ENCODE measurements at regions not wholly inside any gene's neighbourhood (a gene's known extent, or its start where the extent isn't known, plus 50 kb on each side); places are given as distances from the start of the nearest gene placed in this dataset.
"Not testable (repeated sequence)": the region's sequence is repeated elsewhere in the genome, so short reads cannot be mapped to it uniquely, and the experiment has no call there.

DNA sequence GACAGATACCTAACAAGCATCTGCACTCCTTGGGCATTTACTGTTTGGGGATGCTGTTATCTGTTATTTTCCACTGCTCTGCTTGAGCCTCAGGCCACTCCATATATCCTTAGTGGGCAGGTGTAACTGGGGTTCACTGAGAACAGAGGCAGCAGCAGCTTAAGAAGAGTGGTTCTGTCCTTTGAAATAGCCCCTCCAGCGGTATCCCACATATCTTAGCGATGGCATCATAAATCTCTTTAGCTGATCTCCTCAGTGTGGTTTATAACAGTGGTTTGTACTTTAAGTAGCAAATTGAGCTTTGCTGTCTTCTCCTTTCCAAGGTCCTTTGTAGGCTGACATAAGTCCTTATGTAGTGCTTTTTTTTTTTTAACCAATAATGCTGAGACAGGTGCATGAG is 79.7 kb upstream of the RPRM start:
- no CpG with 5 or more reads among the region's 2 CpGs for WGBS (ENCODE audit: insufficient coverage)

GRCh38 chr2:153567367-153567766 is 88.8 kb upstream of the RPRM start:
- H3K4me1 ChIP-seq (ENCODE audit: control insufficient read depth, insufficient read depth, low read length) = no peaks in the 10 kb centered on the region
- WGBS (ENCODE audit: insufficient coverage) = no CpG with 5 or more reads among the region's 3 CpGs
- H3K27me3 ChIP-seq (ENCODE audit: control insufficient read depth, insufficient read depth, low read length) = no peaks in the 10 kb centered on the region
- no peak overlapping the region for H3K4me3 ChIP-seq (ENCODE audit: low read length)
- no peaks in the 10 kb centered on the region for H3K36me3 ChIP-seq (ENCODE audit: control insufficient read depth, insufficient read depth, low read length)
- DNase-seq = no peak
- no peaks in the 10 kb centered on the region for H3K9me3 ChIP-seq (replicated peaks; ENCODE audit: control insufficient read depth, low read depth, low read length)
- H3K27ac ChIP-seq (ENCODE audit: low read length) = no peak overlapping the region

More for the DNA sequence above, 79.7 kb upstream of the RPRM start:
- no peak for DNase-seq
- Histone ChIP-seq H3K36me3 (ENCODE audit: control insufficient read depth, insufficient read depth, low read length) (no peaks in the 10 kb centered on the region), H3K27ac (ENCODE audit: low read length) (no peak overlapping the region), H3K4me1 (ENCODE audit: control insufficient read depth, insufficient read depth, low read length) (no peaks in the 10 kb centered on the region), H3K4me3 (ENCODE audit: low read length) (no peak overlapping the region), H3K9me3 (replicated peaks; ENCODE audit: control insufficient read depth, low read depth, low read length) (no peaks in the 10 kb centered on the region), H3K27me3 (ENCODE audit: control insufficient read depth, insufficient read depth, low read length) (no peaks in the 10 kb centered on the region)

DNA sequence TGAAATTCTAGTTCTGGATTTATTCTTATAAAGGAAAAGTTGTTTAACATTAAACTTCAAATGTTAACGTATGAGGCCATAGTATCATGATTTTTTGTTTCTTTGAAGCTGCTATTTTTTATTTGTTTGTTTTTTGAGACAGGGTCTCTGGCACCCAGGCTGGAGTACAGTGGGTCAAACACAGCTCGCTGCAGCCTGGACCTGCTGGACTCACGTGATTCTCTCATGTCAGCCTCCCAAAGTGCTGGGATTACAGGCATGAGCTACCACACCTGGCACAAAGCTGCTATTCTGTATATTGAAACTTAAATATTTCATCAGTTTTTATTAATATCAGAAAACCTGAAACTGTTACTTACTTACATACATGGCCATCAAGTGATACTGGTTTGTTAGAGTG is 89.5 kb upstream of the RPRM start:
- H3K4me3 ChIP-seq (ENCODE audit: low read length) = no peak overlapping the region
- H3K27ac ChIP-seq (ENCODE audit: low read length) = no peak overlapping the region
- DNase-seq = no peak
- H3K27me3 ChIP-seq (ENCODE audit: control insufficient read depth, insufficient read depth, low read length) = no peaks in the 10 kb centered on the region
- no peaks in the 10 kb centered on the region for H3K4me1 ChIP-seq (ENCODE audit: control insufficient read depth, insufficient read depth, low read length)
- H3K9me3 ChIP-seq (replicated peaks; ENCODE audit: control insufficient read depth, low read depth, low read length) = no peaks in the 10 kb centered on the region
- H3K36me3 ChIP-seq (ENCODE audit: control insufficient read depth, insufficient read depth, low read length) = no peaks in the 10 kb centered on the region
- no CpG with 5 or more reads among the region's 3 CpGs for WGBS (ENCODE audit: insufficient coverage)

- Histone ChIP-seq H3K27ac (ENCODE audit: low read length) (no peak overlapping the region), H3K4me3 (ENCODE audit: low read length) (no peak overlapping the region), H3K9me3 (replicated peaks; ENCODE audit: control insufficient read depth, low read depth, low read length) (peaks cover 12% of the 10 kb centered on the region), H3K27me3 (ENCODE audit: control insufficient read depth, insufficient read depth, low read length) (no peaks in the 10 kb centered on the region), H3K4me1 (ENCODE audit: control insufficient read depth, insufficient read depth, low read length) (no peaks in the 10 kb centered on the region), H3K36me3 (ENCODE audit: control insufficient read depth, insufficient read depth, low read length) (no peaks in the 10 kb centered on the region)
- 82% methylated on average over 3 of the region's 3 CpGs for WGBS (ENCODE audit: insufficient coverage)
- no peak for DNase-seq
Observed at GRCh38 chr2:153575171-153575853, 96.8 kb upstream of the RPRM start.

DNA sequence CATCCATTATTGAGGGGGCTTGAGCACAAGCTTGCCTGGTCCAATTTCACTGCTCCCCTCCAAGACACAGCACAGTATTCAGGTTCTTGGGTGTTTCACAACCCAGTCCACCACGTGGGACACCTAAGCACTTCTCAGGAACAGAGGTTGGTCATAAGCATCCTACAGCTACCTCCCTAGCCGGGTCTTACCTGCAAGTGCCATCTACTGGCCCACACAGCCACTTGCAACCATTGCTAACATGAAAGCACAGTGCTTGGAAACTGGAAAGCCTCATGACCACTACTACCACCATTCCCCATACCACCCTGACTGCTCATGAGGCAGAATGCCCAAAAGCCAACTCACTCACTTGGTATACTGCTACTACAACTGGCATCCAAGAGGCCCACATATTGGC is 105.7 kb upstream of the RPRM start:
- no peaks in the 10 kb centered on the region for H3K27me3 ChIP-seq (ENCODE audit: control insufficient read depth, insufficient read depth, low read length)
- DNase-seq = no peak

DNA sequence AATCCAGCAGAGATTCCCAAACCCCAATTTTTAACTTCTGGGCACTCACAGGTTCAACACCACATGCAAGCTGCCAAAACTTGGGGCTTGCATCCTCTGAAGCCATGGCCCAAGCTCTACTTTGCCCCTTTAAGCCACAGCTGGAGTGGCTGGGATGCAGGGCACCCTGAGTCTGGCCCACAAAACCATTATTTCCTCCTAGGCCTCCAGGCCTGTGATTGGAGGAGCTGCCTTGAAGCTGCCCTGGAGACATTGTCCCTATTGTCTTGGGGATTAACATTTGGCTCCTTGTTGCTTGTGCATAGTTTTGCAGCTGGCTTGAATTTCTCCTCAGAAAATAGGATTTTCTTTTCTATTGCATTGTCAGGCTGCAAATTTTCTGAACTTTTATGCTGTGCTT is 109.8 kb upstream of the RPRM start:
- Histone ChIP-seq H3K27ac (ENCODE audit: low read length) (no peak overlapping the region), H3K4me3 (ENCODE audit: low read length) (no peak overlapping the region), H3K4me1 (ENCODE audit: control insufficient read depth, insufficient read depth, low read length) (no peaks in the 10 kb centered on the region), H3K9me3 (replicated peaks; ENCODE audit: control insufficient read depth, low read depth, low read length) (peaks cover 18% of the 10 kb centered on the region), H3K36me3 (ENCODE audit: control insufficient read depth, insufficient read depth, low read length) (no peaks in the 10 kb centered on the region), H3K27me3 (ENCODE audit: control insufficient read depth, insufficient read depth, low read length) (no peaks in the 10 kb centered on the region)
- DNase-seq = no peak

More for the DNA sequence above, 105.7 kb upstream of the RPRM start:
- Histone ChIP-seq H3K4me3 (ENCODE audit: low read length) (no peak overlapping the region), H3K27ac (ENCODE audit: low read length) (no peak overlapping the region), H3K4me1 (ENCODE audit: control insufficient read depth, insufficient read depth, low read length) (no peaks in the 10 kb centered on the region), H3K9me3 (replicated peaks; ENCODE audit: control insufficient read depth, low read depth, low read length) (peaks cover 15% of the 10 kb centered on the region), H3K36me3 (ENCODE audit: control insufficient read depth, insufficient read depth, low read length) (no peaks in the 10 kb centered on the region)
- whole genome bisulfite sequencing (ENCODE audit: insufficient coverage) = 58% methylated on average over 2 of the region's 2 CpGs

- DNase-seq = no peak
- WGBS (ENCODE audit: insufficient coverage) = 100% methylated on average over 1 of the region's 3 CpGs
- H3K36me3 ChIP-seq (ENCODE audit: control insufficient read depth, insufficient read depth, low read length) = no peaks in the 10 kb centered on the region
- H3K9me3 ChIP-seq (replicated peaks; ENCODE audit: control insufficient read depth, low read depth, low read length) = peaks cover 14% of the 10 kb centered on the region
- H3K27ac ChIP-seq (ENCODE audit: low read length) = no peak overlapping the region
- no peaks in the 10 kb centered on the region for H3K27me3 ChIP-seq (ENCODE audit: control insufficient read depth, insufficient read depth, low read length)
- H3K4me1 ChIP-seq (ENCODE audit: control insufficient read depth, insufficient read depth, low read length) = no peaks in the 10 kb centered on the region
- H3K4me3 ChIP-seq (ENCODE audit: low read length) = no peak overlapping the region
Observed at GRCh38 chr2:153589586-153589985, 111.0 kb upstream of the RPRM start.

- not testable (repeated sequence) for DNase-seq; H3K27me3 ChIP-seq (ENCODE audit: control insufficient read depth, insufficient read depth, low read length); H3K4me1 ChIP-seq (ENCODE audit: control insufficient read depth, insufficient read depth, low read length); H3K4me3 ChIP-seq (ENCODE audit: low read length); H3K27ac ChIP-seq (ENCODE audit: low read length); H3K36me3 ChIP-seq (ENCODE audit: control insufficient read depth, insufficient read depth, low read length)
- 90% methylated on average over 3 of the region's 6 CpGs for WGBS (ENCODE audit: insufficient coverage)
- peaks cover 12% of the 10 kb centered on the region for H3K9me3 ChIP-seq (replicated peaks; ENCODE audit: control insufficient read depth, low read depth, low read length)
Observed at GRCh38 chr2:153593086-153593485, 114.5 kb upstream of the RPRM start.

GRCh38 chr2:153595939-153596338 is 117.4 kb upstream of the RPRM start:
- peaks cover 4% of the 10 kb centered on the region for H3K9me3 ChIP-seq (replicated peaks; ENCODE audit: control insufficient read depth, low read depth, low read length)
- H3K27ac ChIP-seq (ENCODE audit: low read length) = no peak overlapping the region
- no peaks in the 10 kb centered on the region for H3K27me3 ChIP-seq (ENCODE audit: control insufficient read depth, insufficient read depth, low read length)
- DNase-seq = peak; percentile 10
- H3K36me3 ChIP-seq (ENCODE audit: control insufficient read depth, insufficient read depth, low read length) = no peaks in the 10 kb centered on the region
- no peak overlapping the region for H3K4me3 ChIP-seq (ENCODE audit: low read length)
- H3K4me1 ChIP-seq (ENCODE audit: control insufficient read depth, insufficient read depth, low read length) = no peaks in the 10 kb centered on the region

- no CpG with 5 or more reads among the region's 3 CpGs for WGBS (ENCODE audit: insufficient coverage)
- DNase-seq = no peak
- H3K27me3 ChIP-seq (ENCODE audit: control insufficient read depth, insufficient read depth, low read length) = no peaks in the 10 kb centered on the region
Observed at GRCh38 chr2:153601812-153602211, 123.2 kb upstream of the RPRM start.

DNA sequence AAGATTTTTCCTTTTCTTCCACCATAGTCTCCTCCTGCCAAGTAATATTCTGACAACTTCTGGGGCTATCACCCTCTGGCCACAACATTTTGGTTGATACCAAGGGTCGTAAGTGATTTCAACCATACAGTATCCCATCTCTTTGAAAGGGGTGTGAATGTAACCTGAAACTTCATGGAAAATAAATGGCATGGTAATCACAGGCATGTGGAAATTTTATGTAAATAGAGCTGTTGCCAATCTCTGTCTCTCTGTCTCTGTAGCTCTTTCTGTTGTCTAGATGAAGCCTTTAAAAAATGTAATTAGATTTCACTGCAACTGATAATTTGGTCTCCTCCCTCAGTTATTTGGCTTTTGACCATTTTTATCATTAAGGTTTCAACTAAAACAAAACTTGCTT is 125.6 kb upstream of the RPRM start:
- no CpG with 5 or more reads among the region's 1 CpG for WGBS (ENCODE audit: insufficient coverage)
- Histone ChIP-seq H3K36me3 (ENCODE audit: control insufficient read depth, insufficient read depth, low read length) (no peaks in the 10 kb centered on the region), H3K27me3 (ENCODE audit: control insufficient read depth, insufficient read depth, low read length) (no peaks in the 10 kb centered on the region), H3K4me3 (ENCODE audit: low read length) (no peak overlapping the region), H3K27ac (ENCODE audit: low read length) (no peak overlapping the region), H3K9me3 (replicated peaks; ENCODE audit: control insufficient read depth, low read depth, low read length) (no peaks in the 10 kb centered on the region), H3K4me1 (ENCODE audit: control insufficient read depth, insufficient read depth, low read length) (no peaks in the 10 kb centered on the region)
- DNase-seq = no peak

More at GRCh38 chr2:153601812-153602211, 123.2 kb upstream of the RPRM start:
- H3K4me1 ChIP-seq (ENCODE audit: control insufficient read depth, insufficient read depth, low read length) = no peaks in the 10 kb centered on the region
- H3K4me3 ChIP-seq (ENCODE audit: low read length) = no peak overlapping the region
- no peak overlapping the region for H3K27ac ChIP-seq (ENCODE audit: low read length)
- no peaks in the 10 kb centered on the region for H3K9me3 ChIP-seq (replicated peaks; ENCODE audit: control insufficient read depth, low read depth, low read length)
- no peaks in the 10 kb centered on the region for H3K36me3 ChIP-seq (ENCODE audit: control insufficient read depth, insufficient read depth, low read length)
